HS-27A (cell line): ENCODE measurements at regions not wholly inside any gene's neighbourhood (a gene's known extent, or its start where the extent isn't known, plus 50 kb on each side); places are given as distances from the start of the nearest gene placed in this dataset.
"Not testable (repeated sequence)": the region's sequence is repeated elsewhere in the genome, so short reads cannot be mapped to it uniquely, and the experiment has no call there.

ENCODE experiments used
- DNase-seq: peaks from one replicate; pipeline ENCODE4 v3.0.0-alpha.2; 2012; ENCODE audit warnings: low read depth, missing footprints

DNA sequence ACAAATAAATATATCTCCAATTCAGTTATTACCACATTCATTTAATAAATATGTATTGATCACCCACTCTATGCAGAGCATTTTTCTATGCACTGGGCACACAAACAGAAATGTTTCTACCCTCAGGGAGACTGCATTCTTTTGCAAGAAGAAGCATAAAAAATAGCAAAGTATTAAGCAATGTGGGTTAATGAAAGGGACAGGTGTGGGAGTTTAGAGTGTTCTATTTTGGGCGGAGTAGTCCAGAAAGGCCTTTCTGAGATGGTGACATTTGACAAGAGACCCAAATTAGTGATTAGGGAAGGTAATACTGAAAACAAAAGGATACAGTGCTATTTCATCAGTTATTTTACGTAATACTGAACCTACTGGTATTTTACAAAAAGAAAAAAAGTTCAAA lies 394.3 kb upstream of the CHST9 start:
- no peak for DNase-seq

DNA sequence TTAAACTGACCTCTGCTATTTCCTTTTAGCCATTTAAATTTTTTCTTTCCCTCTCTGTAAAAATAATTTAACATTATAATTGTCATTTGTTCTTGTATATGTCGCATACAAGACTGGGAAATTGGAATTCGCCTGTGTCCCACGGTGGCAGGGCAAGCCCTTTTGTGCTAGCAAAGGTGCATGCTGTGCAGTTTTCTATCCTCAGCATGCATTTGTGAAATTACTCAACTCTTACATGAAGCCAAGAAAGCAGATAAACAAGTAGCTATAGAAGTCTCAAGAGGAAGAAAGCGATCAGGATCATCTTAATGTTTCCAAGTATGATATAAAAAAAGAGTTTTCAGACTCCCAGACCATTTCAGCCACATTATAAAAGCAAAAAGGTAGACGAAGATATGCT lies 392.6 kb upstream of the CHST9 start:
- no peak for DNase-seq

DNA sequence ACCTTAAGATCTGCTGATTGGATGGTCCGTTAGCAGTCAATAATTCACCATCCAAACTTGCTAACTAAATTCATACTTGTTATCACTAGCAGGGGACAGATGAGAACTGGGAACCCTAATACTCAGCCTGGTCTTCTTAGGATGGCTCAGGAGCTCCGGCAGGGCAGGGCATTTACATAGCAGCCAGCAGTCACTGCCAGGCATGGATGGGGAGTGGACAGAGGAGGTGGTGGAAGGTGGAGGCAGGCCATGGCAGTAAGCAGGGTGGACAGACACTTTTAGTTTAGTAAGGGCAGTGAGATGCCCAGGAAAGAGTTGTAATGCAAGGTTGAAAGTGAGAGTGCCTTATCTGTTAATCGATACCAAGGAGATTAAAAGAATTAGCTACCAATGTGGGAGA lies 392.2 kb upstream of the CHST9 start:
- no peak for DNase-seq

GRCh38 chr18:27567434-27567833 lies 382.3 kb upstream of the CHST9 start:
- no peak for DNase-seq

- DNase-seq, result no peak
Measured at GRCh38 chr18:27564066-27564465, 379.0 kb upstream of the CHST9 start.

DNA sequence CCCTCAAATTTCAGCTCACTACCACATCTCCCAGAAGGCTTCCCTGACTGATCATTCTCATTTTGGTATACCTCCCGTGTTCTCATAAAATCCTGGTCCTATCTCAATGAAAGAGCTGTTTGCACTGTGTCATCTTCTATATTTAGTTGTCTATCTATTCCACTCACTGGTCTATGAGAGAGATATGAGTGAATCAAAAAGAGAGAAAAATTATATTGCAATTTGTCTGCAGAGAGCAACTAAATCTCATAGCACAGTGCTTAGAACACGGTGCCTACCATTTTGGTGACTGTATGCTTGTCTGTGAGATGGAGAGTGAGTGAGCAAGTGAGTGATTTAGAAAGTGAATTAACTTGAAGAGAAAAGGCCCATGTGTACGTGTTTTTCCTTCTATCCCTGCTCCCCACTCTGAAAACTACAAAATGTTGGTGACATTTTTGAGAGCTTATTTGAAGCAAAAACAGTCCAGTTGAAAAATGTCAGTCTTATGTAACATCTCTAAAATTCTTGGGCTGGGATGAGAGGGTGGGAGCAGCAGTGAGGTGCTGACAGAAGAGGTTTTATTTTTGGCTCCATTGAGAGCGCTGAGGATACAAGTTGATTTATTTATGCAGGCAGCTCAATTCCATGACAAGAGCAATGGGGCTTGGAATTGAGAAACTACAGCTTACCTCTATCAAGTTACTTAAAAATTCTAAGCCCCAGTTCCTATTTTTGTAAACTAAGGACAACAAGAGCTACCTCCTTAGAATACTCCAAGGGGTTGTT lies 373.5 kb upstream of the CHST9 start:
- no peak for DNase-seq

DNA sequence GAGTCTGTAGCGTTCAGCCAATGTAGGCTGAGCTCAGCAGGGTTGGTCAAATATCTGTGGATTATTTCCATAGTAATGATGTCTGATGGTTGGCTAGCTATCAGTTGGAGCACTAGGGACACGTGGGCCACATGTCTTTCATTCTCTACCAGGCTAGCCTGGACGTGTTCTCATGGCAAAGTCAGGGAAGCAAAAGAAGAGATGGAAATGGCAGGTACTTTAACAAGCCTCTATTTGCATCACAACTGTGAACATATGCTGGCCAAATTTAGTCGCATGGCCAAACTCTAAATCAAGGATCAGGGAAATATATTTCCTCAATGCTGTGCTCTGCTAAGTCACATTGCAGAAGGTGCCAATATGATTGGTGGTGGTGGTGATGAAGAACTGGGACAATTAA lies 371.6 kb upstream of the CHST9 start:
- no peak for DNase-seq

DNA sequence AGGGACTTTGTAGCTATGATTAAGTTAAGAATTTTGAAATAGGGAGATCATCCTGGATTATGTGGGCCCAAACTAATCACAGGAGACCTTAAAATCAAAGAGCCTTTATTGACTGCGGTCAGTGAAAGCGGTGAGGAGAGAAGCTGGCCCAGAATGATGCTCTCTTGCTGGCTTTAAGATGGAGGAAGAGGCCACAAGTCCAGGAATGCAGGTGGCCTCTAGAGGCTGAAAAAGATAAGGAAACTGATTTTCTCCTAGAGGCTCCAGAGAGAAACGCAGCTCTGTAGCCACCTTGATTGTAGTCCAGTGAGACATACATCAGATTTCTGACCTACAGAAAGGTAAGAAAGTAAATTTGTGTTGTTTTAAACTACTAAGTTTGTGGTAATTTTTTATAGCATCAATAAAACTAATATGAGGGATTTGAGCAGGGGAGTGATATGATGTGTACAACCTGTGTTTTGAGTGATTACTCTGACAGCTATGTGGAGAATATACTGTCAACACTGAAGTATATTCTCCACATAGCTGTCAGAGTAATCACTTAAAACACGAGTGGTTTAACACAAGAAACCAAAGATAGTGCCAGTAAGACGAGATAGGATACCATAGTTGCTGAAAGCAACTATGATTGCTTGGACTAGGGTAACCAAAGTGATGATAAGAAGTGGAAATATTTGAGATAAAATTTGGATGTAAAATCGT lies 364.4 kb upstream of the CHST9 start:
- no peak for DNase-seq

GRCh38 chr18:27546991-27547390 lies 361.9 kb upstream of the CHST9 start:
- DNase-seq, result no peak

GRCh38 chr18:27544206-27544605 lies 359.1 kb upstream of the CHST9 start:
- DNase-seq, result no peak

DNA sequence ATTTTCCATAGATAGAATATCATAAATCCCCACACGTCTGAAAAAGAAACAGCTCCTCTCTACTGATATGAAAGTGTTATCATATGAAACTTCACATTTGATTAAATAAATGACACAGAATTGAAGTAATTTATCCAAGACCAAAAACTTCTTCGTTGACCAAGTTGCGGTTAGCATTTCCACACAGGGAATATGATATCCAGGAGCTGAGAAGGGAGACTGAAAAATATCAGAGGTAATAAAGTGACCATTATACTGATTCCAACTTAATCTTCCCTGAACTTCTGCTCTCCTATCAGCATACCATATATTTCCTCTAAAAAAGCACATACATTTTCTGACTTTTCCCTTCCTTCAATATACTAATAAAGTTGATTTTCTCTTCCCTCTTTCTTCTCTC lies 356.2 kb upstream of the CHST9 start:
- DNase-seq, result no peak

DNA sequence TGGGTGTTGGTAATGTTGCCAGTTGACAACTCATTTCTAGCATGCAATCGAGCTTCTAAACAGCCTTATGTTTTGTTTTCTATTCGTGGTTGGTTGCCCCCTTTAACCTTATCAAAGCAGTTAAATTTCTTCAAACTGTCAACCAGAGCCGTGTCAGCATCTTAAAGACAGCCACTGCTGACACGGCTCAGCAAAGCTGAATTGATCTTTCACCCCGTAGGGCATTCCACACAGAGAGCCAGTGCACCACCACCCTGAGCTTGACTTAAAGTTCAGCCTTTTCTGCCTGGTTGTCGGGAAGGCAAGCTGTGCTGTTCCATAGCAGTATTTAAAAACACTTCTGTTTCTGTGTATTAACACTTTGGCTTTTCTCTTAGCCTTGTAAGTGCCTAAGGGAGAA lies 355.0 kb upstream of the CHST9 start:
- no peak for DNase-seq

GRCh38 chr18:27528925-27529521 lies 343.9 kb upstream of the CHST9 start:
- DNase-seq, result no peak

DNA sequence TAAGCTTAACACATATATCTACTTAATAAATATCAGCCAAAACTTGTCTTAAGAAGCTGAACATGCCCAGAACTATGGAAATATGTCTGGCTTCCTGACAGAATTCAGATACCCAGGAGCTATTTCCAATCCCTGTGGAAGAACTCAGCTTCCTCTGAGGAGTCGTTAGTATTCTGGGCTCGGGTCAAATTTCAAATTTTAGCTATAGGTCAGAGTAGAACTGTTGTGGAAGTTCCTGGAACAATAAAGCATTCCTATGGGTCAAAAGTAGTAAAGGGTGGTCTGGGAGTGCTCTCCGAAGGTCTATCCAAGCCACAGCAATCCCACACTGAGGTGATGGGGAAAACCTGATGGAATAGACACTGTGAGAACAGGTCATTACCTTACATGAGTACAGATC lies 342.7 kb upstream of the CHST9 start:
- DNase-seq, result no peak

DNA sequence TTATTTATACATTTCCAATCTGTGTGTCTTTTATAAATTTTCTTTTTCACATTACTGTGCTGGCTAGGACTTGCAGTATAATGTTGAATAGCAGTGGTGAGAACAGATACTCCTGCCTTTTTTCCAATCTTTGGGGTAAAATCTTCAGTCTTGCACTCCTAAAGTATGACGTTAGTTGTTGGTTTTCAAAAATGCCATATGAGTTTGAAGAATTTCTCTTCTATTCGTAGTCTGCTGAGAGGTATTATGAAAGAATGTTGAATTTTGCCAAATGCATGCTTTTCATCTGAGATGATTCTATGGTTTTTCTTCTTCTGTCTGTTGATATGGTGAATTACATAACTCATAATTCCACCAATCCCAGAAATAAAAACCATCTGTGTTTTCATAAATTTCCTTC lies 335.3 kb upstream of the CHST9 start:
- DNase-seq, result no peak

GRCh38 chr18:27510036-27510633 lies 325.0 kb upstream of the CHST9 start:
- DNase-seq, result not testable (repeated sequence)

DNA sequence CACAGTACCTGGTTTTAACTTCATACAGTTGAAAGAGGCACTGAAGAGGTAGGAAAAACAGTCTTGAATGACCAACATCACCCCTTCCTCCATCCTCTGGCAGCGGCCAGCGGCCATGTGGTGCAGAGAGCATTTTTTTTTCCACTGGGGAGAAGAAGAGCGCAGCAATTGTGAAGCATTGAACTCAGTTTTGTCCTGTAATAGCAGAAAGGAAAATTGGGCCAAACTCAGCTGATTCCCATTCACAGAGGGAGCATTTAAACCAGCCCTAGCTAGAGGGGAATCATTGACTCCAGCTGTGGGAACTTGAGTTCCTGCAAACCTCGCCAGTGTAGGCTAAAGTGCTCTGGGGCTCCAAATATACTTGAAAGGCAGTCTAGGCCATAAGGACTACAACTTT lies 316.6 kb upstream of the CHST9 start:
- no peak for DNase-seq

DNA sequence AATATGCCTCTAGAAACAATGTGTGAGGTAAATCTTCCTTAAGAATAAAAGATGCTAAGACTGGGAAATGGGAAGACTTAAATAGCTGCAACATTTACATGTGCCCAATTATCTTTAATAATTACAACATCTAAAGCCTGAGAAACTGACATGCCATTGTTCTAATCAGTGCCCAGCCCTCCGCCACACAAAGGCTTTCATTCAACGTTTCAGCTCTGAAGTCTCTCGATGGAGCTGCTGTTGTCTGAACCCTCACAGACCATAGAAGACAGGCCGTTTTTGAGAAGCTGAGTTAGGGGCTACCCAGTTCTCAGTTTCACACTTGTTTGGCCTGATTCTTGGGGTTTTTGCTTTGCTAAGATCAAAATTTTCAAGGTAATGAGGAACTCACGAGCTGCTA lies 315.4 kb upstream of the CHST9 start:
- DNase-seq, result no peak

DNA sequence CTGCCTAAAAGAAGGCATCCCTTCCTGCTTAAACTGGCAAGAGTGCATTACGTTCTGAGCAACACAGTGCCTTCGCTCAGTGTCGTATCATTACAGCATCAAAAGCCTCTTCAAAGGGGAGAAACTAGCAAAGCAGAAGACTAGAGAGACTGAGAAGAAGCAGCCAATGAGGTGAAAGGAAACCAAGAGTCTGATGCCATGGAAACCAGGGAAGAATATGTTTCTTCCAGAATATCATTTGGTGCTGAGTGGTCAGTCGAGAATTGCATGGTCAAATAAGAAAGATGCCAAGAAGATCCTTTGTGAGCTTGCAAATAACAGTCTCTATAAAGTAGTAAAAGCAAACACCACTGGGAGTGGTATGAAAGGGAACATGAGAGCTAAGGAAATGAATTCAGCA lies 312.1 kb upstream of the CHST9 start:
- no peak for DNase-seq

DNA sequence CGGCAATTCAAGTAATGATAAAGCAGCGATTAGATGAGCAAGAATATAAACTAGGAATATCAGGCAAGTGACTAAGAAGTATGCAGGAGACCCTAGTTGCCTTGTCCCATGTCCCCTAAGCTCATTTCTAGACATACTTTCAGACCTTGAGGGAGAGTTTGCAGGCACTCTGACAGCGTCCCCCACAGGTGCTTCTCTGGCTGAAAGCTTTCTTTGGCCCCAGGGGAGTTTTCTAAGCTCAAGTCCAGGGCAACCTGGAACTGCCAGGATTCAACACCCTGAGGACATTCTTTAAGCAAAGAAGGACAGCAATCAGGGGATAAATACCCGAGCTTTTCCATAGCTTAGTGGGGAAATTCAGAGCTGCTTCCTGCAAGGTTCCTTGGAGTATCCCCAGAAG lies 308.1 kb upstream of the CHST9 start:
- DNase-seq, result no peak

DNA sequence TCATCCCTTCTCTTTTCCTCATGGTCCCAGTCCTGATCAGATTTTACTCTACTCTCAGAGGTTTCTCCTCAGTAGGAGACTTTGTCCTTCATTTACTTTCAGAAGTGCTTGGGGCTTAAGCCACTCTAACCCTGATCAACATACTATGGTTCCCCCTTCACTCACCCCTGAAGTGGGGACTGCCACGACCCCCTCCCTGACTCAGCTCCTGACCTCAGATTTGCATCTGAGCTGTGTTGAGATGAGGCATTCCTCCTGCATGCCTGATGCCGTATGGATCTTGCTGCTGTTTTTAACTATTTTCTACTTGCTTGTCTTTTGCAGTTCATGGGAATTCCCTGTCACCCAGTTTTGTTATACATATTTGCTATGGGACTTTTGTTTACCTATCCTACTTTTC lies 306.7 kb upstream of the CHST9 start:
- DNase-seq, result no peak

GRCh38 chr18:27483276-27483675 lies 298.2 kb upstream of the CHST9 start:
- no peak for DNase-seq

- no peak for DNase-seq
Measured at GRCh38 chr18:27478459-27478858, 293.4 kb upstream of the CHST9 start.
